H1 (cell line): ENCODE measurements at regions not wholly inside any gene's neighbourhood (a gene's known extent, or its start where the extent isn't known, plus 50 kb on each side); places are given as distances from the start of the nearest gene placed in this dataset.

Source experiments
- CTCF ChIA-PET: fragments of 300-600 bp; sonication (Branson Sonifier 250); formaldehyde crosslinking; loops from one replicate; lab custom pipeline; 2021; ENCODE audit not compliant: partially characterized antibody; lab: Charles Lee
- POLR2A ChIA-PET: fragments of 300-600 bp; sonication (Branson Sonifier 250); formaldehyde crosslinking; loops from one replicate; lab custom pipeline; 2021; ENCODE audit warnings: inconsistent platforms; ENCODE audit not compliant: partially characterized antibody; lab: Charles Lee
- DNase-seq, 2 experiments: peaks; one replicate each; pipeline versions ENCODE4 v3.0.0 to v3.0.0-alpha.2; 2010 to 2022; ENCODE audit warnings: low spot score in 2 of 2, low read depth in 1 of 2, mixed read lengths in 1 of 2
- FAIRE-seq: peaks from 2 replicates; lab custom pipeline; 2011; peaks lifted over from hg19 to GRCh38; lab: Jason Lieb, UNC
- H2AFZ ChIP-seq: 2 replicates; pipeline ENCODE4 v1.8.1; 2012; ENCODE audit warnings: low read length, inconsistent platforms
- H2AK5ac ChIP-seq: 2 replicates; pipeline ENCODE4 v1.6.1; 2013; ENCODE audit warnings: low read depth, low read length
- H2BK120ac ChIP-seq: replicated peaks from 2 replicates; pipeline ENCODE3; 2013; ENCODE audit warnings: low read depth, low read length, inconsistent platforms
- H2BK12ac ChIP-seq: 2 replicates; pipeline ENCODE4 v1.6.1; 2013; ENCODE audit warnings: low read depth, low read length
- H2BK15ac ChIP-seq: 2 replicates; pipeline ENCODE4 v1.6.1; 2013; ENCODE audit warnings: low read length
- H2BK20ac ChIP-seq: 2 replicates; pipeline ENCODE4 v1.6.1; 2013; ENCODE audit warnings: low read length
- H2BK5ac ChIP-seq: 2 replicates; pipeline ENCODE4 v1.6.1; 2013; ENCODE audit warnings: low read depth, low read length
- H3K14ac ChIP-seq: 2 replicates; pipeline ENCODE4 v1.6.1; 2013; ENCODE audit warnings: inconsistent platforms; ENCODE audit not compliant: insufficient read length
- H3K18ac ChIP-seq: 2 replicates; pipeline ENCODE4 v1.6.1; 2013; ENCODE audit warnings: low read length; ENCODE audit errors: extremely low read depth
- H3K23ac ChIP-seq: 2 replicates; pipeline ENCODE4 v1.6.1; 2013; ENCODE audit warnings: inconsistent platforms; ENCODE audit not compliant: insufficient read length
- H3K23me2 ChIP-seq: 2 replicates; pipeline ENCODE4 v1.6.1; 2013; ENCODE audit warnings: low read depth, low read length
- H3K27ac ChIP-seq: 2 replicates; pipeline ENCODE4 v1.6.1; 2011; ENCODE audit warnings: low read depth, low read length, inconsistent platforms
- H3K27me3 ChIP-seq, 4 experiments: replicated peaks in 1 of 4; 1 replicate in 1 of 4; 2 replicates in 3 of 4; pipeline versions ENCODE4 v1.6.1 to v1.8.1; 2011 to 2013; ENCODE audit warnings: low read length in 3 of 4, mild to moderate bottlenecking in 3 of 4, inconsistent platforms in 2 of 4, mixed read lengths in 2 of 4, moderate library complexity in 1 of 4; ENCODE audit not compliant: control insufficient read depth in 3 of 4, insufficient read depth in 3 of 4; ENCODE audit errors: extremely low read depth in 1 of 4
- H3K36me3 ChIP-seq, 4 experiments: 2 replicates each; pipeline versions ENCODE4 v1.6.1 to v1.8.1; 2011 to 2013; ENCODE audit warnings: mild to moderate bottlenecking in 4 of 4, low read length in 3 of 4, moderate library complexity in 2 of 4, control low read depth in 1 of 4, inconsistent platforms in 1 of 4; ENCODE audit not compliant: insufficient read depth in 4 of 4, control insufficient read depth in 2 of 4
- H3K4ac ChIP-seq: replicated peaks from 2 replicates; pipeline ENCODE3; 2013; ENCODE audit warnings: low read length, low read depth, mixed read lengths, inconsistent platforms; ENCODE audit not compliant: insufficient read length
- H3K4me1 ChIP-seq, 4 experiments: replicated peaks in 1 of 4; 1 replicate in 1 of 4; 2 replicates in 3 of 4; pipeline versions ENCODE4 v1.6.1 to v1.8.1; 2011 to 2013; ENCODE audit warnings: low read length in 3 of 4, inconsistent platforms in 2 of 4, mixed read lengths in 1 of 4; ENCODE audit not compliant: insufficient read depth in 4 of 4, control insufficient read depth in 3 of 4
- H3K4me2 ChIP-seq, 2 experiments: 2 replicates each; pipeline versions ENCODE4 v1.6.1 to v1.8.1; 2011 to 2013; ENCODE audit warnings: low read depth in 2 of 2, low read length in 2 of 2, control low read depth in 1 of 2, inconsistent platforms in 1 of 2, mild to moderate bottlenecking in 1 of 2; ENCODE audit not compliant: insufficient read depth in 1 of 2
- H3K4me3 ChIP-seq, 4 experiments: fragments of 200-600, 300-600 bp in 1 of 4; sonication (generic), shearing (Covaris generic), sonication (Bioruptor Twin) in 1 of 4; 2 replicates each; pipeline versions ENCODE4 v1.5.1 to v1.8.1; 2011 to 2016; ENCODE audit warnings: low read length in 4 of 4, low read depth in 3 of 4, control low read depth in 2 of 4, inconsistent platforms in 2 of 4, mild to moderate bottlenecking in 2 of 4, mixed read lengths in 1 of 4, moderate library complexity in 1 of 4; ENCODE audit not compliant: insufficient read depth in 2 of 4; ENCODE audit errors: extremely low read depth in 1 of 4
- H3K56ac ChIP-seq: replicated peaks from 2 replicates; pipeline ENCODE3; 2013; ENCODE audit warnings: low read depth, mild to moderate bottlenecking, mixed read lengths, low read length, inconsistent platforms; ENCODE audit not compliant: insufficient read length
- H3K79me1 ChIP-seq: 2 replicates; pipeline ENCODE4 v1.6.1; 2013; ENCODE audit warnings: low read depth, low read length, control low read depth
- H3K79me2 ChIP-seq, 2 experiments: 2 replicates each; pipeline versions ENCODE4 v1.6.1 to v1.8.1; 2012 to 2013; ENCODE audit warnings: low read length in 2 of 2, mild to moderate bottlenecking in 2 of 2, inconsistent platforms in 1 of 2; ENCODE audit not compliant: insufficient read depth in 2 of 2, control insufficient read depth in 1 of 2
- H3K9ac ChIP-seq, 4 experiments: replicated peaks in 1 of 4; 1 replicate in 1 of 4; 2 replicates in 3 of 4; pipeline versions ENCODE4 v1.6.1 to v1.8.1; 2011 to 2013; ENCODE audit warnings: low read depth in 3 of 4, low read length in 3 of 4, control low read depth in 2 of 4, mild to moderate bottlenecking in 2 of 4, moderate library complexity in 2 of 4, inconsistent platforms in 1 of 4; ENCODE audit errors: extremely low read depth in 1 of 4
- H3K9me3 ChIP-seq, 2 experiments: 2 replicates each; pipeline versions ENCODE4 v1.6.1 to v1.8.1; 2012 to 2013; ENCODE audit warnings: mild to moderate bottlenecking in 2 of 2, moderate library complexity in 2 of 2, control low read depth in 1 of 2, inconsistent platforms in 1 of 2, low read depth in 1 of 2, low read length in 1 of 2, mixed read lengths in 1 of 2; ENCODE audit not compliant: insufficient read depth in 2 of 2
- H4K20me1 ChIP-seq, 2 experiments: replicated peaks in 1 of 2; 2 replicates each; pipeline versions ENCODE3 to v1.8.1; 2011 to 2013; ENCODE audit warnings: inconsistent platforms in 2 of 2, low read length in 2 of 2, mild to moderate bottlenecking in 1 of 2; ENCODE audit not compliant: insufficient read depth in 2 of 2, control insufficient read depth in 1 of 2
- H4K5ac ChIP-seq: 2 replicates; pipeline ENCODE4 v1.6.1; 2013; ENCODE audit warnings: low read length, low read depth, mixed read lengths, inconsistent platforms; ENCODE audit not compliant: insufficient read length
- H4K8ac ChIP-seq: 2 replicates; pipeline ENCODE4 v1.8.0; 2013; ENCODE audit warnings: mild to moderate bottlenecking, moderate library complexity, low read length, inconsistent platforms; ENCODE audit not compliant: insufficient read depth; ENCODE audit errors: extremely low read depth
- H4K91ac ChIP-seq: replicated peaks from 2 replicates; pipeline ENCODE3; 2013; ENCODE audit warnings: low read length, mixed read lengths, inconsistent platforms; ENCODE audit not compliant: insufficient read length
- CHD1 ChIP-seq: IDR thresholded peaks from 2 replicates; pipeline ENCODE4 v1.6.1; 2012; ENCODE audit warnings: low read depth, low read length, improper control_type of control experiment
- WGBS, 2 experiments: shearing (Covaris generic) in 1 of 2; methylation state at CpG; one replicate each; pipeline versions ENCODE4 v1.1.6 to v1.1.7; 2013 to 2015; ENCODE audit warnings: low lambda C conversion rate in 2 of 2, mixed read lengths in 2 of 2, inconsistent platforms in 1 of 2, low coverage in 1 of 2, missing lambda C conversion rate in 1 of 2; ENCODE audit not compliant: insufficient replicate concordance in 2 of 2, insufficient coverage in 1 of 2, insufficient read length in 1 of 2; ENCODE audit errors: extremely low coverage in 1 of 2, missing lambda C conversion rate in 1 of 2; 5-methylcytosine and 5-hydroxymethylcytosine counted together

GRCh38 chr9:107684224-107684623 lies 194.7 kb upstream of the KLF4 start:
- H4K5ac ChIP-seq, result no peak overlapping the region
- no peak for TF ChIP-seq CHD1

More at GRCh38 chr9:107684224-107684623, 194.7 kb upstream of the KLF4 start:
- Histone ChIP-seq H2BK12ac (peak overlapping the region; percentile 68; the same call in 1 of the 2 replicates), H4K20me1 (no peaks in the 10 kb centered on the region), H2BK15ac (no peak overlapping the region), H3K4me3 (no peak overlapping the region), H3K79me1 (no peaks in the 10 kb centered on the region), H3K23ac (no peak overlapping the region), H2BK20ac (no peak overlapping the region; the same call in 1 of the 2 replicates), H3K4me2 (no peak overlapping the region), H3K23me2 (no peaks in the 10 kb centered on the region), H2BK120ac (no peak overlapping the region), H2BK5ac (no peak overlapping the region), H4K91ac (no peak overlapping the region), H4K8ac (no peak overlapping the region), H2AFZ (no peak overlapping the region), H3K4me1 (peaks cover 0 to 4% (median 0%) of the 10 kb centered on the region in 4 experiments; a peak in 2 of 7 replicates), H3K9me3 (peaks cover 0 to 2% of the 10 kb centered on the region in 2 experiments; a peak in 2 of 4 replicates), H3K36me3 (no peaks in the 10 kb centered on the region), H3K27me3 (no peaks in the 10 kb centered on the region), H3K27ac (no peak overlapping the region), H3K14ac (no peak overlapping the region), H3K79me2 (no peaks in the 10 kb centered on the region), H3K9ac (no peak overlapping the region), H3K18ac (no peak overlapping the region), H2AK5ac (no peak overlapping the region), H3K4ac (no peak overlapping the region), H3K56ac (no peak overlapping the region)
- DNase-seq, result no peak
- CTCF ChIA-PET, result no interaction called here
- POLR2A ChIA-PET, result no interaction called here
- no peak for FAIRE-seq
- 90% methylated on average over 6 of the region's 6 CpGs; no CpG with 5 or more reads in 1 of the 2 experiments for WGBS, 2 experiments
